Astrocyte (in vitro differentiated cells and primary cell): ENCODE measurements at regions not wholly inside any gene's neighbourhood (a gene's known extent, or its start where the extent isn't known, plus 50 kb on each side); places are given as distances from the start of the nearest gene placed in this dataset.

Experiments
- CTCF ChIP-seq: IDR thresholded peaks from 2 replicates; pipeline ENCODE4 v1.5.1; 2011; ENCODE audit warnings: low read depth, mild to moderate bottlenecking, inconsistent platforms, low read length, moderate library complexity; ENCODE audit not compliant: insufficient read depth
- EZH2 ChIP-seq: IDR thresholded peaks from 2 replicates; pipeline ENCODE4 v1.6.1; 2012; ENCODE audit warnings: mild to moderate bottlenecking, low read length, inconsistent platforms; ENCODE audit not compliant: insufficient read depth

DNA sequence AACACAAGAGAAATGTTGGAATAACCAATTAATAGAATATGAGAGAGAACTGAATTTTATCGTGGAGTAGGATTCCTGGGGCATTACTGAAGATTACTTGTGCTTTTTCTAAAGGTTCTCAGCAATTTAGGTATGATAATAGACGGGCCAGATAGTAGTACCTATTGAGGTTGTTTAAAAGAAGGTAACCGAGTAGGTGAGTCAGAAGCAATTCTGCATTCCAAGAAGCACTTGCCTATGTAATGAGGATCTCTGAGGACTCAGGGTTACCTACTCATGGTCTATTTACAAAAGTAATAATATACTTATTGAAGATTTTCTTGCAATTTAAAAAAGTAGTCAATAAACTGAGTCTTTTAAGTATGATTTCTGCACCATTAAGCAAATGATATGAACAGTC is 1469.8 kb downstream of the BRINP3 start:
- TF ChIP-seq CTCF (no peak), EZH2 (no peak)
